Left cardiac atrium (tissue), 4 donors: ENCODE measurements at regions not wholly inside any gene's neighbourhood (a gene's known extent, or its start where the extent isn't known, plus 50 kb on each side); places are given as distances from the start of the nearest gene placed in this dataset.
A peak's percentile ranks its signal among the peaks of the same experiment; 100 is the strongest.
"Not testable (repeated sequence)": the region's sequence is repeated elsewhere in the genome, so short reads cannot be mapped to it uniquely, and the experiment has no call there.

ENCODE experiments used
- ATAC-seq, 2 donors: fragments of 200-7000 bp; cut with Tn5 transposase; one replicate each; pipeline ENCODE4 v1.9.1; 2020; ENCODE audit warnings: mild to moderate bottlenecking in 2 of 2, moderate library complexity in 2 of 2
- DNase-seq: peaks from one replicate; pipeline ENCODE4 v3.0.0-alpha.2; 2020
- intact Hi-C, 2 donors: fragments of 100-400 bp; cut with DNase I; formaldehyde crosslinking; loops; one replicate each; pipeline versions ENCODE4 v1.14.1 to v1.15.1; 2022 to 2023
- donor health status: DM: no; HTN: yes; CAD: no.
- donor health status: DM: no; HTN: yes; CAD: no; lungs with severe emphysema.
- donor health status: DM: yes; HTN: yes; CAD: no.
- donor health status: Dilated cardiomyopathy.

DNA sequence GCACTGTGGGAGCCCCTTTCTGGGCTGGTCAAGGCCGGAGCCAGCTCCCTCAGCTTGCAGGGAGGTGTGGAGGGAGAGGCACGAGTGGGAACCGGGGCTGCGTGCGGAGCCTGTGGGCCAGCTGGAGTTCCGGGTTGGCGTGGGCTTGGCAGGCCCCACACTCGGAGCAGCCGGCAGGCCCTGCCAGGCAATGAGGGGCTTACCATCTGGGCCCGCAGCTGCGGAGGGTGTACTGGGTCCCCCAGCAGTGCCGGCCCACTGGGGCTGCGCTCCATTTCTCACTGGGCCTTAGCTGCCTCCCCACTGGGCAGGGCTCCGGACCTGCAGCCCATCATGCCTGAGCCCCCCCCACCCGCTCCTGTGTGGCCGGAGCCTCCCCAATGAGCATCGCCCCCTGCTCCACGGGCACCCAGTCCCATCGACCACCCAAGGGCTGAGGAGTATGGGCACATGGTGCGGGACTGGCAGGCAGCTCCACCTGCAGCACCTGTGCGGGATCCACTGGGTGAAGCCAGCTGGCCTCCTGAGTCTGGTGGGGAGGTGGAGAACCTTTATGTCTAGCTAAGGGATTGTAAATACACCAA, 693.8 kb upstream of the GNPDA2 start:
- intact Hi-C loops, DNase-seq, ATAC-seq: not testable (repeated sequence)

DNA sequence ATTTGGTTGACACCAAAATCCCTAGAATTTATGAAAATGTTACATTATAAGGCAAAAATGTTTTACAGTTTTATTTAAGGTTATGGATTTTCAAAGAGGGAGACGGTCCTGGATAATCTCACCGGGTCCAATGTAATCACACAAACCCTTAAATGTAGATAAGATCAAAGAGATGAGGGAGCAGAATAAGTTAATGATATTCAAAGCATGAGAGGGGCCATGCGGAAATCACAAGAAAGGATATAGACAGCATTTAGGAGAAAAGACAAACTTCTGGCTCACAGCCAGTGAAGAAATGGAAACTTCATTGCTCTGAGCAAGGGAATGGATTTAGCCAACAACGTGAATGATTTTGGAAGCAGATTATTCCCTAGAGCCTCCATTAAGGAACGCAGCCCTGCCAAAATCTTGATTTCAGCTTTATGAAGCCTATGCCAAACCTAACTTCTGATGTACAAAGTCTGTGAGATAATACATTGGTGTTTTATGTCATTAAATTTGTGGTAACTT, 684.4 kb upstream of the GNPDA2 start:
- no peak for DNase-seq
- ATAC-seq, result no peak
- intact Hi-C loops, result no loop called here

DNA sequence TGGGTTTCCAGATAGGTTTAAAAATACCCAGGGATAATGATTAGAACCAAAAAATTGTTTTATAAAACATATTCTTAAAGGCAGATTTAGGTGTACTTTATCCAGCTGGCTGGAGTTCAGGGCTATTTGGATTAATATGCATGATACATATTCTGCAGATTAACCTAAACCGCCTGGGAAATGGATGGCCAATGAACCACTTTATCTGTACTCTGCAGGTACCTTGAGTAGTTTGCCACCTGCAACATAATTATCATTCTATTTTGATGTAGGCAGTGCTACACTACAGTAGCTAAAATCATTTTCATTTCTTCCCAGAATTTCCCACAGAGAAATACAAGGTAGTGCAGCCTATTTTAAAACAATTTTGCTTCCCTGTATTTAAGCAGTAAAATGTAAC, 683.2 kb upstream of the GNPDA2 start:
- intact Hi-C loops, result no loop called here
- no peak for ATAC-seq
- DNase-seq, result no peak

DNA sequence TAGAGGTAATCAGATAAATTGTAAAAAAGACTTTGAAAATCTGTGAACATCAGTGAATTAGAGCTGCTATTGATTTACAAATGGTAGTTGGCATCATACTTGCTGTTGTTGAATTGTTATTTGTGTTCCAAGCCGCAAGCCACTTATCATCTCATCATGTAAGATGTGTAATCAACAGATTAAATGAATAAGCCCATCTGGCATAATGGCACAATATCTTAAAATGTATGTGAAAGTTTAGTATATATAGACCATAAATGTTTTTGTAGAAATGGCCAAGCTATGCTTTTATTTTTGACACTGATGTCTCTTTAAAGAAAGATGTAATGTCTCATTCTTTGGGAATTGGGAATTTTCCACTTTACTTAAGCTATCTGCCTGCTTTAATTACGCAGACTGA, 682.6 kb upstream of the GNPDA2 start:
- no peak for DNase-seq
- no peak for ATAC-seq
- intact Hi-C loops, result no loop called here

DNA sequence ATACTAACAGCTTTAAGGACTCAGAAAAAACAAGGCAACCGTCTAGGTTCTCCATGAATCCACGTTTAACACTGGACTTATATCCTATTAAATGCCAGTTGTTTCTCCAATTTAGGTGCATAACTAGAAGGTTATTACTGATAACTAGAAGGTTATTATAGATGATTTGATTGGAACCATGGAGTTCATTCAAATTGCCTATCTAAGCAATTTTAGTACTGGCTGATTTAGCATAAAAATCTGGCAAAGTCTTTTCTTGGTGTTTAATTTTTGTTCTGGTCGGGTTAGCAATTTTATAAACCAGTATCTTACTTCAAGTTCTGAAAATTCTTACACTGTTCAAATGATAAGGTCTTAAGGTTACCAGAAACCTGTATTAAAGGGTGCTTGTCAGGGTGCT, 672.8 kb upstream of the GNPDA2 start:
- ATAC-seq (no peak), DNase-seq (no peak)
- intact Hi-C loops, result no loop called here

DNA sequence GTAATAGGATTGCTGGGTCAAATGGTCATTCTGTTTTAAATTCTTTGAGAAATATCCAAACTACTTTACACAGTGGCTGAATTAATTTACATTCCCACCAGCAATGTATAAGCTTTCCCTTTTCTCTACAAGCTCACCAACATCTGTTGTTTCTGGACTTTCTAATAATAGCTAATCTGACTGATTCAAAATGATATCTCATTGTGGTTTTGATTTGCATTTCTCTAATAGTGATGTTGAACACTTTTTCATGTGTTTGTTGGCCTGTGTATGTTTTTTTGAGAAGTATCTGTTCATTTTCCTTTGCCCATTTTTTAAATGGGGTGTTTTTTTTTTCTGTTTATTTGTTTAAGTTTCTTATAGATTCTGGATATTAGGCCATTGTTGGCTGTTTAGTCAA, 659.0 kb upstream of the GNPDA2 start:
- ATAC-seq, result no peak
- DNase-seq, result no peak
- intact Hi-C loops, result no loop called here

DNA sequence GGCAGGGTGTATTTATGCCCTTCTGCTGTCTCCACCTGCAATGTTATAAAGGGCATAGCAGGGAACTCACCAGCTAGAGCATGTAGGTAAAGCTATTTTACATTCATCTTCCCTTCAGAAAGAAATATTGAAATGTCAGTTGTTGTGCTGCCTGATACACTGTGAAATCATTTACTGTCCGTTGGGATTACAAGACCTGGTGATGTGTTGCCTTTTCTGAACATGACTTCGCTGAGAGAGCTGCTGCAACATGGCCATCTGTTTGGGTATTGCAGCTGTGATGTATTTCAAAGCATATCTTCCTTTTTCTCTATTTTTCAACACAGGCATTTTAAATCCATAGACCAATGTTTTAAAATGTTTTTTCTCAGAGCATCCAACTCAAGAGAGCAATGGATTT, 644.1 kb upstream of the GNPDA2 start:
- intact Hi-C loops, result no loop called here
- DNase-seq (no peak), ATAC-seq (no peak)

DNA sequence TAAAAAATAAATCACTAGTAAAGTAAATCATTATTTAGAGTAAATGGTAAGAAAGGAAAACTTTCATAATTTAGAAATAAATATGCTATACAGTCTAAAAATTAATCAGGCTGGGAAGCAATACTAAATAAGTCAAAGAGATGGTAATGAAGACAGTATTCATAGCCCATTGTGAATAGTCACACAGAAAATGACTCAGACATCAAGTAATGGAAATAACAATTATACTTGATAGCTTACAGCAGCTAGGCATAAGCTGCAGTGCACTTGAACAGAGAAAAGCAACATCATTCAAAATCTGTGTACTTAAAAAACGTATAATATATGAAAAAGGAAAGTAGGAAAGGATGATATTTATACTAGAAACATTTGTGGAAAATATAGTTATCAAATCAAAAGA, 642.5 kb upstream of the GNPDA2 start:
- intact Hi-C loops, result no loop called here
- no peak for ATAC-seq
- no peak for DNase-seq

DNA sequence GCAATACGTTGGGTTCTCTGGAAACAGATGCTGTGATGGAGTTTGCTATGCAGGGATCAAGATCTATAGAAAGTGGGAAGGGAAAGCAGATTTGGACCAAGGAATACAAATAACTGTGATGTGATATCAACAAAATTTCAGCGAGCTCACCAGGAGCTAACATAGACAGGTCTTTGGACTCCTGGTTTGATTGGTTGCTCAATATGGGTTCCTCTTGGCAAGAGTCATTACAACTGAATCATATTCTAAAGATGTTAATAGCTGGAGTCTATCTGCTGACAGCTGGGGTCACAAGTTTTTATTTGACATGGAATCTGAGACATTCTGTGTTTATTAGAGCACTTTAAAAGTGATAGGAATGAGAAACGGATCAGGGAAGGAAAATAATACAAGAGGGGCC, 637.6 kb upstream of the GNPDA2 start:
- intact Hi-C loops, result no loop called here
- ATAC-seq (peak in 1 of 2 donors; percentile 88), DNase-seq (no peak)

DNA sequence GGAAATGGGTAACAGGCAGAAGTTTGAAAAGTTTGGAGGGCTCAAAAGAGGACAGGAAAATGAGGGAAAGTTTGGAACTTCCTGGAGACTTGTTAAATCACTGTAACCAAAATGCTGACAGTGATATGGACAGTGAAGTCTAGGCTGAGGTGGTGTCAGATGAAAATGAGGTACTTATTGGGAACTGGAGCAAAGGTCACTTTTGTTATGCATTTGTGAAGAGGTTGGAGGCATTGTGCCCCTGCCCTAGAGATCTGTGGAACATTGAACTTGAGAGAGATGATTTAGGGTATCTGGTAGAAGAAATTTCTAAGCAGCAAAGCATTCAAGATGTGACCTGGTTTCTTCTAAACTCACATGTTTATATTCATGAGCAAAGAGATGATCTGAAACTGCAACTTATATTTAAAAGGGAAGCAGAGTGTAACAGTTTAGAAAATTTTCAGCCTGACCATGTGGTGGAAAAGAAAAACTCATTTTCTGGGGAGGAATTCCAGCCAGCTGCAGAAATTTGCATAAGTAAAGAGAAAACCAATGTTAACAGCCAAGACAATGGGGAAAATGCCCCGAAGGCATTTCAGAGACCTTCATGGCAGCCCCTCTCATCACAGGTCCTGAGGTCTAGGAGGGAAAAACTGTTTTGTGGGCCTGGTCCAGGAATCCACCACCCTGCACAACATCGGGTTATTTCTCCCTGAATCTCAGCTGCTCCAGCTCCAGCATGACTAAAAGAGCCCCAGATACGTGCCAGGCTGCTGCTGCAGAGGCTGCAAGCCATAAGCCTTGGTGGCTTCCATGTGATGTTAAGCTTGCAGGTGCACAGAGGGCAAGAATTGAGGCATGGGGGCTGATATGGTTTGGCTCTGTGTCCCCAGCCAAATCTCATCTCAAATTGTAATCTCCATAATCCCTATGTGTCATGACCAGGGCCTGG, 632.5 kb upstream of the GNPDA2 start:
- ATAC-seq, result no peak
- DNase-seq, result no peak
- intact Hi-C loops, result no loop called here

DNA sequence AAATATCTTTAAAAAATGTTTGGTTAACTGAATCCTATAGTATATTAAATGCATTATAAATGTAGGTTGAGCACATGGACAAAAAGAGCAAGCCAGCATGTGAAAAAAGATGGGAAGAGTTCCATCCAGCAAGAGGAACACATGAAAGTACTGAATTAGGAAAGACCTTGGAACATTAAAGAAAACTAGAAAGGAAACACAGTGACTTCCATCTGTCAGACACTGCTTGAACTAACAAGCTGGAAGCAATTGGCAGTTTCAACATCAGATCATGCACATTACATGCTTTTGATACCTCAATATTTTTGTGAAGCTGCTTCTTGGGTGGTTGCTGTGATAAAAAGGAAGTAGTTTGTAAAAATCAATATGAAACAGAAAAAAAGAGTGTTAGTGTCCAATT, 626.8 kb upstream of the GNPDA2 start:
- intact Hi-C loops, result no loop called here
- no peak for ATAC-seq
- DNase-seq, result no peak

DNA sequence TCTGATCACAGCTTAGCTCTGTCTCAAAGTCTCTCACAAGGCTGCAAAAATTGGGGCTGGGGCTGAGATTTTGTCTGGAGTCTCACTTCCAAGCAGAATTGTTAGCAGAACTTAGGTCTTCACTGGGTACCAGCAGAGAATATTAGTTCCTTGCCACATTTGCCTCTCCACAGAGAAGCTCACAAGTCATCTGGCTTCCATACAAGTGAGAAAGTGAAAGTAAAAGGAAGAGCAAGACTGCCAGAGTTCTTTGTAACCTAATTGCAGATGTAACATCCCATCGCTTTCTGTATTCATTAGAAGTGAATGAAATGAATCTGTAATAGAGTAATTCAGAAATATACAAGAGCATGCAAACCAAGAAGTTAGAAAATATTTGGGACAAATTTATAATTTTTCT, 624.1 kb upstream of the GNPDA2 start:
- peak in 1 of 2 donors; percentile 62 for ATAC-seq
- intact Hi-C loops, result no loop called here
- no peak for DNase-seq

DNA sequence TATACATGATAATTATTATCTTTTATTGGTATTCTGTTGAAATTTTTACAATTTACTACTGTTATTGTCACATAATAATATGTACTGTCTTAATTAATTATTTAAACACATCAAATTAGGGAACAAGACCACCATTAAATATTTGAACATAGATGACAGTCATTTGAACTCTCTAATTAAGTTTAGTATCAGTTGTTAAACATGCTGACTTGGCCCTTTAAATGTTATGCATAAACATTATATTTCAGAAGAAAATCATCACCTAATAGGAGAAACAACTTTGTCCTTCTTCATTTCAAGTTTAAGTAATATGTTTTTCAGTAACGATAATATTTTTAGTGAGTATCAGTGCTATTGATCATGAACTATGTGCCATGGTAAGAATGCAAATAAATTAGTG, 623.5 kb upstream of the GNPDA2 start:
- no peak for DNase-seq
- intact Hi-C loops, result no loop called here

DNA sequence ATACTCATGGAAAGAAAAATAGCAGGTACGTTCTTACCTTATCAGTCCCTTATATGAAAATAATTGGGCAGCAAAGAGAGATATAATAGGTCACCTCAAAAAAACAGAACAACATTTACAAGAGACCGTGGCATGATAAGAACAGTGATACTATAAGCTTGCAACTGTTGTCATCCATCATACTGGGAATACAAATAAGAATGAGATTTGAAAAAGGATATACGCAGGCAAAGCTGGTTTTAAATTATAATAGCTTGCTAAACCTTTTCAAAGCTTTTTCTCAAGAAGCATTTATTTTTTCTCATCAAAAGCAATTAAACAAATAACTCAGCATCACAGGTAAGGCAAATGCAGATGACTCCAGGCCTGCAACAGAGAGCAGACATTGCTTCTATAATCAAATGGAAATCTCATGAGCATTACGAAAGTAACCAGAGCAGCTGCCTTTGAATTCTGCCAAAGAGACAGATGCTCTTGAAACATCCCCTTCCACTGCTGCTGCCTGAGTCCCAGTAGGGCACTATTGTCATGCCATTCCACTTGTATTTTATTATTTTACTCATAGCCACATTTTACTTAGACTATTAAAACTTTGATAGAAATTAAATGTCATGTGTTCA, 620.6 kb upstream of the GNPDA2 start:
- DNase-seq (no peak), ATAC-seq (no peak)
- intact Hi-C loops, result no loop called here

More for the DNA sequence above, 623.5 kb upstream of the GNPDA2 start:
- no peak for ATAC-seq

DNA sequence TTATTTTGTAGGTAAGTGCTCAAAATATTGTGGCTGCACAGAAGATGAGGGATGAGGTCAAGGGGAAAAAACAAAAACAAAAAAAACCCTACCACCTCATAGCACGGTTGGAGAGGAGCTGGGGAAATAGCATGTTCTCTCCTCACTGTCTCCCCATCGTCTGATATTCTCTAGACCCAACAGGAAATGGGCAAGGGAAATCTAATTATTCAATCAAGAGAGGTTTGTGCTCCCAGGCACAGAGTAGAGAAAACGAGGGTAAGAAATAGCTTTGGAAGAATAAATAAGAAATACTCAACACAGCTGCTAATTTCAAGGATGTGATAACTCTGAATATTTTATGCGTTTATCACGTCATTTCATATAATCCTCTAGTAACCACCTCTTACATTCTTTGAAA, 619.2 kb upstream of the GNPDA2 start:
- ATAC-seq (no peak), DNase-seq (no peak)
- intact Hi-C loops, result no loop called here

DNA sequence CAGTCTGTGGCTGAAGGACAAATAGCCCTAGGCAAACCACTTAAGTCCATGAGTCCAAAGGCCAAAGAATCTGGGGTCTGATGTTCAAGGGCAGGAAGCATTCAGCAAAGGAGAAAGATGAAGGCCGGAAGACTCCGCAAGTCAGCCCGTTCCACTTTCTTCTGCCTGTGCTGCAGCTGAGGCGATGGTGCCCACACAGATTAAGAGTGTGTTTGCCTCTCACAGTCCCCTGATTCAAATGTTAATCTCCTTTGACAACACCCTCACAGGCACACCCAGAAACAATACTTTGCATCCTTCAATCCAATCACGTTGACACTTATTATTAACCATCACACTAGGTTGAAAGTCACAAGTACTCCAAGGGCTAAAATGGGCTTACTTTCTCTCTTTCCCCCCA, 605.4 kb upstream of the GNPDA2 start:
- DNase-seq (no peak), ATAC-seq (no peak)
- intact Hi-C loops, result no loop called here

DNA sequence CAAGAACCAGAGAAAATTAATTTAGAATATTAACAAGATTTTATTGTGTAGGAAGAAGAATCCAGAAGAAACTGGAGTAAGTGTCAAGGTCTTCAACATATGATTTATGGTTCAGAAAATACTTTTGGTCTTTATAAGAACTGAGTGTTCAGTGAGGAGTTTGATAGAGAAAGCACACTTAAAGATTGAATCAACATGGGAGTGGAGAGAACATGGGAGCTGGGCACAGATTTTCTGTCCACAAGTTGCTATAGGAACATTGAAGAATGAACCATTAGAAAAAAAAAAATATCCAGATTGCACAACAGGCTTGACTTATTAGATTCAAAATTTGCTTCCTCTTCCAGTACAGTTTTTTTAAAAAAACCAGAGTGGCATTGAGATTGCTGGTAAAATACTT, 601.2 kb upstream of the GNPDA2 start:
- ATAC-seq (no peak), DNase-seq (no peak)
- intact Hi-C loops, result no loop called here

DNA sequence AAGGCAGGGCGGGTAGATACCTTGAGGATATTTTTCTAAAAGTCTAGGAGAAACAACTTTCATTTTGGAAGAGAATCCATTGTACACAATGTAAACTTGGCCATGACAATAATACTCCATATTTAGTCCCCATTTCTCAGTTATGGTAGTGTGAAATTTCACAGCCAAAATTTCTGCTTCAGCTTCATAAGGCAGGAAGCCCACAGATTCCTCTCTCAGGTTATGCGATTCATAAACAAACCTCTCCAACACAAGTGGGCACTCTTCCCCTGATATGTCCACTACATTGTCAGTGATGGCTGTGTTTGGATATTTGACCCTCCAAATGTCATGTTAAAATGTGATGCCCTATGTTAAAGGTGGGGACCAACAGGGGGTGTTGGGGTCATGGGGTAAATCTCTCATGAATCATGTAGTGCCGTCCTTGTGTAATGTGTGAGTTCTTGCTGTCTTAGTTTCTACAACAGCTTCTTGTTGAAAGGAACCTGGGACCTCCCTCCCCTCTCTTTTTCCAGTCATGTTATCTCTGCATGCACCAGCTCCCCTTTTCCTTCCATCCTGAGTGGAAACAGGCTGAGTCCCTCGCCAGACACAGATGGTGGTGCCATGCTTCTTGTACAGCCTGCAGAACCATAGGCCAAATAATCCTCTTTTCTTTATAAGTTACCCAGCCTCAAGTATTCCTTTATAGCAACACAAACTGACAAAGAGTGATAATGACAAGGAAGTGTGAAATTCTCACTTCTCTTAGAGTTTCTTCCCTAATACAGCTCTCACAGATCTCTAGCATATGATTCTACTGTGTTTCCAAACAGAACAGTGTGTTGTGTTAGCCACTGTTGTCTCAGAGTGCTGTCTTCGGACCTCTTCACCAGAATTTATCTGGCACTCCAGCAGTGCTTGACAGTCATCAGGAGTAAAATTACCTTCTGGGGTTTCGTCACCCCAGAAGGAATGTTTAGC, 598.4 kb upstream of the GNPDA2 start:
- DNase-seq, result peak; percentile 20
- intact Hi-C loops, result no loop called here
- peak; percentile 87 to 92 for ATAC-seq

DNA sequence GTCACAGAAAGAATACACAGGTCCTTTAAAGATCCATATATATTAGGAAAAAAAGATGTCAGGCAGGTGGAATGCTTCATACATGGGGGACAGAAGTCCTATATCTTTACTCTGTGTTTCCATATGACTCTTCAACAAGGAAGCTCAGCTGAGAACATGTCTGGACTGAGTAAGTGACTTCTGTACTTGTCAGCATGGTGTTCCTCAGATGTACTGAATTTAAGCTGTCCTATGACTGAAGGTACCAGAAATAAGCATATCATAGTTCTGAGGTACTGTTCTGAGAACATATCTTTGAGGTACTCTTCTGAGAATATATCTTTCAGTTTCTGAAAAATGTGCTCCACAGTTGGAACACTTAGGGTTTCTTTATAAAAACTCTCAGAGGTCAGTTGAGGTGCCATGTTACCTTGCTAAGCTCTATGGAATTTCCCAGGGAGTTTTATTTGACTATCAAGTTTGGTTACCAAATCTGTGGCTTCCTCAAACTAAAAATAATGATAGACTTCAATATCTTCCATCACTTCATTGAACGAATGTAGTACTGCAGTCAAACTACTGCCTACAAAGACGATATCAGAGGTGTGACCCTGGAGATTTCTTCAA, 597.2 kb upstream of the GNPDA2 start:
- intact Hi-C loops, result no loop called here
- ATAC-seq, result no peak
- no peak for DNase-seq
